ENCODE measurements at regions not wholly inside any gene's neighbourhood (a gene's known extent, or its start where the extent isn't known, plus 50 kb on each side); places are given as distances from the start of the nearest gene placed in this dataset.

- TF ChIP-seq CTCF (IDR thresholded peaks at IDR 0.05) (no peak), POLR2A (IDR thresholded peaks at IDR 0.05) (no peak)
- H3K36me3 ChIP-seq (replicated peaks in 1 of 2; ENCODE audit: insufficient read depth in 1 of 2, low read depth in 2 of 2): no peaks in the 10 kb centered on the region
- H3K4me1 ChIP-seq: no peaks in the 10 kb centered on the region
- no peak overlapping the region for H3K27ac ChIP-seq
- ATAC-seq: no peak
- H3K27me3 ChIP-seq: no peaks in the 10 kb centered on the region
- no peak overlapping the region for H3K4me3 ChIP-seq
- no peaks in the 10 kb centered on the region for H3K9me3 ChIP-seq
- WGBS, 2 donors: 58 to 62% methylated on average over 4 of the region's 4 CpGs
- intact Hi-C loops (cut with DNase I): no loop called here
- DNase-seq: no peak
Measured at GRCh38 chr12:107309020-107309419, 215.7 kb upstream of the CRY1 start.

DNA sequence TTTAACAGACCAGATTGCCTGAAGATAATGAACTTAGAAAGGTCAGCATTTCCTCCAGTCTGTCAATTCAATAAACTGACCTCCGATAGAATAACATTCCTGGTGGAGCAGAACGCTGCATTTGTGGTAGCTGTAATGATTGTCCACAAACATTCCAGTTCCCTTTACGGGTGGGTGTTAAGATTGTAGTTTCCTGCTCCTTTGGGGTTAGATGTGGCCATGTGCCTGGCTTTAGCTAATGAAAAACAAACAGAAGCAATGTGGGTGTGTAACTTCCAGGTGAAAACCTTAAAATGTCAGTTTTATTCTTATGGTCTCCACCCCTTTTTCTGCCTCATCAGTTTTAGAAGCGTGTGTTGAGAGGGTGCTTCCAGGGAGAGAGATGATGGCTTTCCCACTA lies 217.3 kb upstream of the CRY1 start:
- Histone ChIP-seq H3K27ac (no peak overlapping the region), H3K4me1 (no peaks in the 10 kb centered on the region), H3K36me3 (replicated peaks in 1 of 2; ENCODE audit: insufficient read depth in 1 of 2, low read depth in 2 of 2) (no peaks in the 10 kb centered on the region), H3K9me3 (no peaks in the 10 kb centered on the region), H3K27me3 (no peaks in the 10 kb centered on the region), H3K4me3 (no peak overlapping the region)
- no peak for DNase-seq
- 38 to 46% methylated on average over 4 of the region's 4 CpGs for WGBS, 2 donors
- ATAC-seq: no peak
- intact Hi-C loops (cut with DNase I): no loop called here
- TF ChIP-seq POLR2A (IDR thresholded peaks at IDR 0.05) (no peak), CTCF (IDR thresholded peaks at IDR 0.05) (no peak)

DNA sequence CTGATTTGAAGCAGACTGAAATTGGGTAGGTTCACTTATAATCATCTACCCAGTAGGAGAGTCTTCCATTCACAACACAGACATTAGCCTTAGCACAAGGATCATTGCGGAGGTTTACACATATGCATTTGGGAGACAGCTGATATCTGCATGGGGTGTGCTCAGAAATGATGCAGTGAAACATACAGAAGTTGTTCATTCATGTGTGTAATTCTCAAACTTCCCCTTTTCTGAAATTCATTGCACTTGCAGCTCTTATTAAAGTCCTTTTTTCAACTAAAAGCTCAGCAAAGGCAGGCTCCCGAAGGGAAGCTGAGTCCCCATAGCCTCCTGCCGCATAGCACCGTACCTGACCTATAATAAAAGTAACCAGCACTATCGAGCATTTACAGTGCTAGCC lies 218.3 kb upstream of the CRY1 start:
- TF ChIP-seq CTCF (IDR thresholded peaks at IDR 0.05) (no peak), POLR2A (IDR thresholded peaks at IDR 0.05) (no peak)
- intact Hi-C loops (cut with DNase I): no loop called here
- ATAC-seq: no peak
- Histone ChIP-seq H3K27me3 (no peaks in the 10 kb centered on the region), H3K27ac (no peak overlapping the region), H3K4me1 (no peaks in the 10 kb centered on the region), H3K9me3 (no peaks in the 10 kb centered on the region), H3K36me3 (replicated peaks in 1 of 2; ENCODE audit: insufficient read depth in 1 of 2, low read depth in 2 of 2) (no peaks in the 10 kb centered on the region), H3K4me3 (no peak overlapping the region)
- 61 to 70% methylated on average over 5 of the region's 5 CpGs for WGBS, 2 donors
- no peak for DNase-seq

DNA sequence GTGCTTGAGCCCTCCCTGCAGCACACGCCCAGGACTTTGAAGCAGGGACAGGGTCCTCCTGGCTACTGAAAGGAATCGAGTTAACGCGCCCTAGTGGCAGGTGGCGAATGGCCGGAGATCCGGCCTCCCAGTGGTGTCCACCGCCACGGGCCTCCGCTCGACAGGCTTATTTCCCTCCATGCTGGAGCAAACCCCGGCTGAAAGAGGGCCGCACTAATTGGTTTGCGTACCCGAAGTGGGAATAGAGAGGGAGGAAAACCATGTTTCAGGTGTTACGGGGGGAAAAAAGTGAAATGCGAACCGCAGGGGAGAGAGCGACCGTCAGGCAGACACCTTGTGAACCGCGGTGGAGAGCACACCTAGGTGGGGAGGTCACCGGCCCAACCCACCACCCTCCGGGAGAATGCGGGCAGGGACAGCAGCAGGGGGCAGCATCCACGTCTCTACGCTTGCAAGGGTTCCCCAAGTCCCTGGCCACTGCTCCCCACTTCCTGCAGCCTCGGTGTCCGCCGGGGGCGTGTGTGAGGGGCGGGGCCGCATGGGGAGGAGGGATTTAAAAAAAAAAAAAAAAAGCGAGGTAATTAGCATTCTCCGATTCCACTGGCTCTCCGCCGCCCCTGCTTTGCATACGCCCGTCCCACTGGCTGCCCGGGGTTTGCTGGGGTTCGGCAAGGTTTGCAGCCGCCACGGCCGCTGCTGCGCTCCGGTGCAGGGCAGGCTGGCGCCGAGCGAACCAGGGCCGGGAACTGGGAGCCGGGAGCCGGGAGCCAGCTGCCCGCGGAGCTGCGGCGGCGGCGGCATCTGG lies 224.6 kb upstream of the CRY1 start:
- Histone ChIP-seq H3K4me3 (peak overlapping the region in 1 of 2 donors; percentile 17), H3K27ac (no peak overlapping the region), H3K27me3 (peaks cover 0 to 13% of the 10 kb centered on the region in 2 donors), H3K4me1 (peaks cover 39% of the 10 kb centered on the region), H3K9me3 (no peaks in the 10 kb centered on the region), H3K36me3 (replicated peaks in 1 of 2; ENCODE audit: insufficient read depth in 1 of 2, low read depth in 2 of 2) (no peaks in the 10 kb centered on the region)
- intact Hi-C loops (cut with DNase I): no loop called here
- ATAC-seq (peak; percentile 85), DNase-seq (peak; percentile 78 to 94 (median 87))
- 2 to 5% methylated on average over 32 to 56 of the region's 58 CpGs for WGBS, 2 donors
- TF ChIP-seq CTCF (IDR thresholded peaks at IDR 0.05): peak in 4 of 7 experiments; percentile 9 to 36 (median 27)
- TF ChIP-seq POLR2A (IDR thresholded peaks at IDR 0.05): peak in 1 of 3 donors; percentile 57

- Histone ChIP-seq H3K36me3 (replicated peaks in 1 of 2; ENCODE audit: insufficient read depth in 1 of 2, low read depth in 2 of 2) (no peaks in the 10 kb centered on the region), H3K9me3 (no peaks in the 10 kb centered on the region), H3K4me1 (peaks cover 39% of the 10 kb centered on the region), H3K4me3 (peak overlapping the region in 1 of 2 donors; percentile 17), H3K27me3 (peaks cover 0 to 13% of the 10 kb centered on the region in 2 donors), H3K27ac (no peak overlapping the region)
- 1% methylated on average over 19 of the region's 19 CpGs; no CpG with 5 or more reads in 1 of the 2 donors for WGBS, 2 donors
- intact Hi-C loops (cut with DNase I): no loop called here
- TF ChIP-seq CTCF (IDR thresholded peaks at IDR 0.05) (no peak), POLR2A (IDR thresholded peaks at IDR 0.05) (no peak)
- DNase-seq (no peak), ATAC-seq (peak; percentile 7)
Measured at GRCh38 chr12:107318556-107318805, 225.1 kb upstream of the CRY1 start.

All from body of pancreas (tissue), 4 donors.